Keratinocyte (primary cell): ENCODE measurements at regions not wholly inside any gene's neighbourhood (a gene's known extent, or its start where the extent isn't known, plus 50 kb on each side); places are given as distances from the start of the nearest gene placed in this dataset.

Source experiments
- DNase-seq: peaks from one replicate; pipeline ENCODE4 v3.0.0-alpha.2; 2011; ENCODE audit warnings: low read depth, missing footprints, low spot score
- FAIRE-seq: peaks from 2 replicates; lab custom pipeline; 2011; peaks lifted over from hg19 to GRCh38; lab: Jason Lieb, UNC
- H2AFZ ChIP-seq: 2 replicates; pipeline ENCODE4 v1.6.0; 2012; ENCODE audit warnings: low read length, control low read depth, inconsistent platforms; ENCODE audit not compliant: control insufficient read depth
- H3K27ac ChIP-seq: 2 replicates; pipeline ENCODE4 v1.5.1; 2011; ENCODE audit warnings: low read length; ENCODE audit not compliant: control insufficient read depth, insufficient read depth
- H3K27me3 ChIP-seq: 3 replicates; pipeline ENCODE4 v1.6.0; 2011; ENCODE audit warnings: low read length; ENCODE audit not compliant: control insufficient read depth, insufficient read depth; ENCODE audit errors: extremely low read depth
- H3K36me3 ChIP-seq, 2 experiments: 2 replicates in 1 of 2; 3 replicates in 1 of 2; pipeline ENCODE4 v1.5.1; 2011; ENCODE audit warnings: low read length in 2 of 2, mild to moderate bottlenecking in 1 of 2; ENCODE audit not compliant: control insufficient read depth in 2 of 2, insufficient read depth in 2 of 2; ENCODE audit errors: extremely low read depth in 1 of 2
- H3K4me1 ChIP-seq: 3 replicates; pipeline ENCODE4 v1.5.1; 2011; ENCODE audit warnings: low read length; ENCODE audit not compliant: control insufficient read depth, insufficient read depth; ENCODE audit errors: extremely low read depth
- H3K4me2 ChIP-seq: 3 replicates; pipeline ENCODE4 v1.6.0; 2011; ENCODE audit warnings: low read depth, low read length; ENCODE audit not compliant: control insufficient read depth, insufficient read depth; ENCODE audit errors: extremely low read depth
- H3K4me3 ChIP-seq, 3 experiments: fragments of 200-600 bp in 1 of 3; sonication (generic) in 1 of 3; 2 replicates in 2 of 3; 3 replicates in 1 of 3; pipeline ENCODE4 v1.5.1; 2011 to 2016; ENCODE audit warnings: low read length in 3 of 3, mild to moderate bottlenecking in 3 of 3, control low read depth in 2 of 3, inconsistent platforms in 1 of 3, low read depth in 1 of 3, mixed read lengths in 1 of 3, mixed run types in 1 of 3, moderate library complexity in 1 of 3; ENCODE audit not compliant: control insufficient read depth in 2 of 3, insufficient read depth in 2 of 3; ENCODE audit errors: extremely low read depth in 1 of 3
- H3K79me2 ChIP-seq: 2 replicates; pipeline ENCODE4 v1.6.0; 2012; ENCODE audit warnings: low read length; ENCODE audit not compliant: control insufficient read depth, insufficient read depth
- H3K9ac ChIP-seq: 3 replicates; pipeline ENCODE4 v1.6.0; 2011; ENCODE audit warnings: low read length; ENCODE audit not compliant: control insufficient read depth, insufficient read depth; ENCODE audit errors: extremely low read depth
- H3K9me1 ChIP-seq: 3 replicates; pipeline ENCODE4 v1.6.0; 2011; ENCODE audit warnings: low read length; ENCODE audit not compliant: control insufficient read depth, insufficient read depth; ENCODE audit errors: extremely low read depth
- H3K9me3 ChIP-seq: 2 replicates; pipeline ENCODE4 v1.5.1; 2012; ENCODE audit warnings: low read depth, low read length; ENCODE audit not compliant: control insufficient read depth
- H4K20me1 ChIP-seq: 3 replicates; pipeline ENCODE4 v1.6.0; 2011; ENCODE audit warnings: low read length; ENCODE audit not compliant: control insufficient read depth, insufficient read depth; ENCODE audit errors: extremely low read depth
- EZH2 ChIP-seq: IDR thresholded peaks from one replicate; pipeline ENCODE4 v1.6.1; 2012; ENCODE audit warnings: inconsistent platforms, mild to moderate bottlenecking, low read length, moderate library complexity
- dilution Hi-C: fragments of 300-500 bp; cut with MboI; formaldehyde crosslinking; loops from one replicate; pipeline ENCODE4 v1.7.0; 2020; ENCODE audit warnings: low sequenced_read_pairs; ENCODE audit not compliant: extremely low pct_ligation_motif_present
- TF ChIP-seq, protein P1 (sequence below), 3 experiments: IDR thresholded peaks in 1 of 3; conservative IDR thresholded peaks in 1 of 3; optimal IDR thresholded peaks in 1 of 3; 2 replicates in 2 of 3; 3 replicates in 1 of 3; pipeline versions ENCODE3 to v1.5.1; 2011; ENCODE audit warnings: low read length in 3 of 3, mild to moderate bottlenecking in 3 of 3, moderate library complexity in 2 of 3, control low read depth in 1 of 3, inconsistent platforms in 1 of 3; ENCODE audit not compliant: insufficient read depth in 2 of 3; ENCODE audit errors: extremely low read depth in 1 of 3

DNA sequence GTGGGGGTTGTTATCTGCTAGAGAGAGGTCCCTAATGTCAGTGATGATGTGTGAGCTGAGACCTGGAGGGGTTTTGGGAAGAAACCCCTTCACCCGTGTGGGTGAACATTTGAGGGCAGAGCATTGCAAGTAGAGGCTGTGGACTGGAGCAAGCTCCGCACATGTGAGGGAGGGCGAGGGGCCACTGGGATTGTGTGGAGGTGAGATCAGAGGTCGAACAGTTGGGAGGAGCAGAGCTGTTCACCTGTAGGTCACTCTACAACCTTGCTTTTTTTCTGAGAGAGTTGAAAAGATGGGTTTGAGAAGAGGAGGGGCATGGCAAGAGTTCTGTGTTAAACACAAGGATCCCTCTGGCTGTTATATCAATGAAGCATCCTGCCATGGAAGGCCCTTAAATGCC is 480.4 kb upstream of the ZNF608 start:
- no peaks in the 10 kb centered on the region for H3K27me3 ChIP-seq
- no peak overlapping the region for H3K4me3 ChIP-seq
- H3K4me1 ChIP-seq, result no peaks in the 10 kb centered on the region
- dilution Hi-C loops, result no loop called here
- H3K9me3 ChIP-seq, result no peaks in the 10 kb centered on the region
- TF ChIP-seq, protein P1, sequence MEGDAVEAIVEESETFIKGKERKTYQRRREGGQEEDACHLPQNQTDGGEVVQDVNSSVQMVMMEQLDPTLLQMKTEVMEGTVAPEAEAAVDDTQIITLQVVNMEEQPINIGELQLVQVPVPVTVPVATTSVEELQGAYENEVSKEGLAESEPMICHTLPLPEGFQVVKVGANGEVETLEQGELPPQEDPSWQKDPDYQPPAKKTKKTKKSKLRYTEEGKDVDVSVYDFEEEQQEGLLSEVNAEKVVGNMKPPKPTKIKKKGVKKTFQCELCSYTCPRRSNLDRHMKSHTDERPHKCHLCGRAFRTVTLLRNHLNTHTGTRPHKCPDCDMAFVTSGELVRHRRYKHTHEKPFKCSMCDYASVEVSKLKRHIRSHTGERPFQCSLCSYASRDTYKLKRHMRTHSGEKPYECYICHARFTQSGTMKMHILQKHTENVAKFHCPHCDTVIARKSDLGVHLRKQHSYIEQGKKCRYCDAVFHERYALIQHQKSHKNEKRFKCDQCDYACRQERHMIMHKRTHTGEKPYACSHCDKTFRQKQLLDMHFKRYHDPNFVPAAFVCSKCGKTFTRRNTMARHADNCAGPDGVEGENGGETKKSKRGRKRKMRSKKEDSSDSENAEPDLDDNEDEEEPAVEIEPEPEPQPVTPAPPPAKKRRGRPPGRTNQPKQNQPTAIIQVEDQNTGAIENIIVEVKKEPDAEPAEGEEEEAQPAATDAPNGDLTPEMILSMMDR (optimal IDR thresholded peaks at IDR 0.05 in 1 of 3, IDR thresholded peaks at IDR 0.05 in 1 of 3, conservative IDR thresholded peaks at IDR 0.05 in 1 of 3; ENCODE audit: extremely low read depth in 1 of 3, insufficient read depth in 2 of 3, low read length in 3 of 3), result no peak
- no peak for TF ChIP-seq EZH2
- no peaks in the 10 kb centered on the region for H3K9me1 ChIP-seq
- H4K20me1 ChIP-seq, result no peaks in the 10 kb centered on the region
- H3K79me2 ChIP-seq, result no peaks in the 10 kb centered on the region
- no peak overlapping the region for H2AFZ ChIP-seq
- FAIRE-seq (no peak), DNase-seq (no peak)
- H3K36me3 ChIP-seq, result no peaks in the 10 kb centered on the region
- no peak overlapping the region for H3K9ac ChIP-seq
- no peak overlapping the region for H3K27ac ChIP-seq
- H3K4me2 ChIP-seq, result no peak overlapping the region

- no peaks in the 10 kb centered on the region for H3K27me3 ChIP-seq
- H3K36me3 ChIP-seq, result no peaks in the 10 kb centered on the region
- no peaks in the 10 kb centered on the region for H3K9me1 ChIP-seq
- H3K79me2 ChIP-seq, result no peaks in the 10 kb centered on the region
- DNase-seq (no peak), FAIRE-seq (peak; percentile 61)
- H3K4me2 ChIP-seq, result no peak overlapping the region
- H2AFZ ChIP-seq, result no peak overlapping the region
- H3K27ac ChIP-seq, result no peak overlapping the region
- H3K9ac ChIP-seq, result no peak overlapping the region
- H3K9me3 ChIP-seq, result no peaks in the 10 kb centered on the region
- no peaks in the 10 kb centered on the region for H3K4me1 ChIP-seq
- dilution Hi-C loops, result no loop called here
- no peaks in the 10 kb centered on the region for H4K20me1 ChIP-seq
- TF ChIP-seq, protein P1 (optimal IDR thresholded peaks at IDR 0.05 in 1 of 3, IDR thresholded peaks at IDR 0.05 in 1 of 3, conservative IDR thresholded peaks at IDR 0.05 in 1 of 3; ENCODE audit: extremely low read depth in 1 of 3, insufficient read depth in 2 of 3, low read length in 3 of 3), result peak; percentile 54 to 60 (median 58)
- no peak for TF ChIP-seq EZH2
- H3K4me3 ChIP-seq, result no peak overlapping the region
Measured at GRCh38 chr5:125227333-125228095, 481.1 kb upstream of the ZNF608 start.
